Lower leg skin (tissue), 3 donors: ENCODE measurements at regions not wholly inside any gene's neighbourhood (a gene's known extent, or its start where the extent isn't known, plus 50 kb on each side); places are given as distances from the start of the nearest gene placed in this dataset.

Experiments used
- CTCF ChIP-seq, 3 donors: fragments of 450-650 bp; IDR thresholded peaks; one replicate each; pipeline ENCODE4 v1.5.1; 2016; ENCODE audit warnings: antibody characterized with exemption in 3 of 3, mild to moderate bottlenecking in 3 of 3, moderate library complexity in 2 of 3
- POLR2A ChIP-seq, 2 donors: fragments of 450-650 bp; IDR thresholded peaks; one replicate each; pipeline ENCODE4 v1.6.1; 2016 to 2017; ENCODE audit warnings: antibody characterized with exemption in 2 of 2, mild to moderate bottlenecking in 1 of 2, moderate library complexity in 1 of 2

DNA sequence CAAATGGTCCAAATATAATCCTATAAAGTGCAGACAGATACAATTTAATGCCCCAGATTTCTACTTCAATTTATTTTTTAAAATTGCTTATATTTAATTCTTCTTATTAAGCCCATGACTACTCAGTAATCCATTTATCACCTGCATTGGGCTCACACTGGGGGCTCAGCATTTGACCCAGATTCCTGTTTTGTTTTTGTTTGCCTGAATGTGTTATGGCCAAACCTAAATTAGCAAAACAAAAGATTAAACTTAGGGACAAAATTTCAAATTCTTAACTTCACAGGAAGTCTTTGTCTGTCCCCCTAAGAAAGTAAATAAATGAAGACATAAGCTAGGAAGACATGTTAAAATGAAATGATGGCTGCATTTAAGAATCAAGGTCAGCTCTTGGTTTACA lies 322.3 kb downstream of the RMST start:
- TF ChIP-seq CTCF (IDR thresholded peaks at IDR 0.05) (no peak), POLR2A (IDR thresholded peaks at IDR 0.05) (no peak)
